CD4-positive, CD25-positive, alpha-beta regulatory T cell (primary cell): ENCODE measurements at regions not wholly inside any gene's neighbourhood (a gene's known extent, or its start where the extent isn't known, plus 50 kb on each side); places are given as distances from the start of the nearest gene placed in this dataset.

Source experiments
- ATAC-seq, 2 donors: fragments of 150-1000 bp; cut with Tn5 transposase; one replicate each; pipeline ENCODE4 v1.10.0; 2021; ENCODE audit warnings: low read depth in 2 of 2, moderate number of reproducible peaks in 2 of 2, moderate library complexity in 1 of 2
- DNase-seq, 3 donors: peaks; one replicate each; pipeline versions ENCODE4 v3.0.0 to v3.0.0-alpha.2; 2012 to 2022; ENCODE audit warnings: mixed read lengths in 1 of 3
- H3K27ac ChIP-seq: one replicate; pipeline ENCODE4 v1.7.0; 2013; ENCODE audit warnings: mild to moderate bottlenecking, low read length; ENCODE audit not compliant: insufficient read depth, poor library complexity, severe bottlenecking
- H3K27me3 ChIP-seq: one replicate; pipeline ENCODE4 v1.7.0; 2013; ENCODE audit warnings: low read length; ENCODE audit not compliant: control insufficient read depth, insufficient read depth
- H3K36me3 ChIP-seq: one replicate; pipeline ENCODE4 v1.7.0; 2013; ENCODE audit warnings: mild to moderate bottlenecking, low read length, moderate library complexity; ENCODE audit not compliant: control insufficient read depth, insufficient read depth
- H3K4me1 ChIP-seq: 2 replicates; pipeline ENCODE4 v1.7.0; 2013; ENCODE audit warnings: mild to moderate bottlenecking, low read length; ENCODE audit not compliant: insufficient read depth, control insufficient read depth, poor library complexity, severe bottlenecking
- H3K4me3 ChIP-seq: one replicate; pipeline ENCODE4 v1.7.0; 2013; ENCODE audit warnings: low read depth, mild to moderate bottlenecking, low read length, moderate library complexity
- H3K9me3 ChIP-seq, 2 experiments: 1 replicate in 1 of 2; 2 replicates in 1 of 2; pipeline ENCODE4 v1.7.0; 2013; ENCODE audit warnings: low read length in 2 of 2, mild to moderate bottlenecking in 1 of 2, moderate library complexity in 1 of 2; ENCODE audit not compliant: control insufficient read depth in 2 of 2
- H3K27ac Mint-ChIP-seq, 3 donors: one replicate each; pipeline ENCODE4 v1.8.0; 2020 to 2022; ENCODE audit warnings: mild to moderate bottlenecking in 3 of 3, mixed read lengths in 3 of 3, moderate library complexity in 2 of 3
- H3K27me3 Mint-ChIP-seq: one replicate; pipeline ENCODE4 v1.8.0; 2022; ENCODE audit warnings: mild to moderate bottlenecking, mixed read lengths
- H3K36me3 Mint-ChIP-seq: one replicate; pipeline ENCODE4 v1.8.0; 2020; ENCODE audit warnings: mixed read lengths
- H3K4me1 Mint-ChIP-seq, 4 donors: one replicate each; pipeline ENCODE4 v1.8.0; 2020 to 2022; ENCODE audit warnings: mixed read lengths in 4 of 4, mild to moderate bottlenecking in 1 of 4
- H3K4me3 Mint-ChIP-seq, 4 donors: one replicate each; pipeline ENCODE4 v1.8.0; 2020 to 2022; ENCODE audit warnings: mild to moderate bottlenecking in 4 of 4, mixed read lengths in 4 of 4, moderate library complexity in 3 of 4
- H3K9me3 Mint-ChIP-seq, 7 donors: one replicate each; pipeline ENCODE4 v1.8.0; 2020 to 2022; ENCODE audit warnings: mixed read lengths in 7 of 7, mild to moderate bottlenecking in 3 of 7, moderate library complexity in 2 of 7

- Mint-ChIP-seq H3K27me3 (peaks cover 5% of the 10 kb centered on the region), H3K27ac (no peak overlapping the region)
These were observed 216.6 kb downstream of the MRPL39 start for GRCh38 chr21:25390701-25391100.

GRCh38 chr21:25387665-25388064, 219.6 kb downstream of the MRPL39 start:
- Mint-ChIP-seq H3K9me3 (peaks cover 0 to 1% (median 0%) of the 10 kb centered on the region in 7 donors), H3K4me1 (peaks cover 0 to 3% (median 0%) of the 10 kb centered on the region in 4 donors), H3K4me3 (no peak overlapping the region), H3K27me3 (peaks cover 5% of the 10 kb centered on the region), H3K27ac (no peak overlapping the region), H3K36me3 (no peaks in the 10 kb centered on the region)
- no peak for DNase-seq
- Histone ChIP-seq H3K4me1 (no peaks in the 10 kb centered on the region), H3K27ac (no peak overlapping the region), H3K27me3 (peaks cover 3% of the 10 kb centered on the region), H3K36me3 (no peaks in the 10 kb centered on the region), H3K9me3 (no peaks in the 10 kb centered on the region), H3K4me3 (no peak overlapping the region)
- ATAC-seq, result no peak

More at GRCh38 chr21:25390701-25391100, 216.6 kb downstream of the MRPL39 start:
- Histone ChIP-seq H3K9me3 (no peaks in the 10 kb centered on the region), H3K4me3 (no peak overlapping the region), H3K36me3 (no peaks in the 10 kb centered on the region), H3K27ac (no peak overlapping the region), H3K27me3 (no peaks in the 10 kb centered on the region), H3K4me1 (no peaks in the 10 kb centered on the region)
- peaks cover 0 to 3% (median 0%) of the 10 kb centered on the region in 4 donors for H3K4me1 Mint-ChIP-seq
- peaks cover 0 to 1% (median 0%) of the 10 kb centered on the region in 7 donors for H3K9me3 Mint-ChIP-seq
- ATAC-seq (no peak), DNase-seq (no peak)
- H3K36me3 Mint-ChIP-seq, result no peaks in the 10 kb centered on the region
- no peak overlapping the region for H3K4me3 Mint-ChIP-seq

GRCh38 chr21:25385911-25386474, 221.3 kb downstream of the MRPL39 start:
- Mint-ChIP-seq H3K27ac (peak overlapping the region in 1 of 3 donors; percentile 84), H3K36me3 (no peaks in the 10 kb centered on the region), H3K4me1 (peaks cover 0 to 3% (median 0%) of the 10 kb centered on the region in 4 donors), H3K4me3 (no peak overlapping the region), H3K27me3 (peaks cover 5% of the 10 kb centered on the region), H3K9me3 (peaks cover 0 to 1% (median 0%) of the 10 kb centered on the region in 7 donors)
- ATAC-seq (no peak), DNase-seq (peak in 2 of 3 donors; percentile 39 to 50)
- Histone ChIP-seq H3K4me3 (no peak overlapping the region), H3K36me3 (no peaks in the 10 kb centered on the region), H3K4me1 (no peaks in the 10 kb centered on the region), H3K27ac (no peak overlapping the region), H3K9me3 (no peaks in the 10 kb centered on the region), H3K27me3 (peaks cover 7% of the 10 kb centered on the region)

- Histone ChIP-seq H3K36me3 (no peaks in the 10 kb centered on the region), H3K4me1 (no peaks in the 10 kb centered on the region), H3K9me3 (no peaks in the 10 kb centered on the region), H3K4me3 (no peak overlapping the region), H3K27me3 (peaks cover 10% of the 10 kb centered on the region), H3K27ac (no peak overlapping the region)
- H3K36me3 Mint-ChIP-seq, result no peaks in the 10 kb centered on the region
- no peak overlapping the region for H3K4me3 Mint-ChIP-seq
- H3K9me3 Mint-ChIP-seq, result peaks cover 0 to under 1% (median 0%) of the 10 kb centered on the region in 7 donors
- peaks cover 0 to 3% (median 0%) of the 10 kb centered on the region in 4 donors for H3K4me1 Mint-ChIP-seq
- peaks cover 5% of the 10 kb centered on the region for H3K27me3 Mint-ChIP-seq
- DNase-seq, result no peak
- no peak overlapping the region for H3K27ac Mint-ChIP-seq
- ATAC-seq, result no peak
These were observed 221.9 kb downstream of the MRPL39 start for GRCh38 chr21:25385341-25385740.

- Mint-ChIP-seq H3K9me3 (peaks cover 0 to 4% (median 0%) of the 10 kb centered on the region in 7 donors), H3K4me1 (peaks cover 0 to 3% (median 0%) of the 10 kb centered on the region in 4 donors), H3K27me3 (peaks cover 9% of the 10 kb centered on the region), H3K36me3 (no peaks in the 10 kb centered on the region), H3K4me3 (no peak overlapping the region), H3K27ac (no peak overlapping the region)
- Histone ChIP-seq H3K4me3 (no peak overlapping the region), H3K27me3 (peaks cover 10% of the 10 kb centered on the region), H3K9me3 (no peaks in the 10 kb centered on the region), H3K36me3 (no peaks in the 10 kb centered on the region), H3K4me1 (no peaks in the 10 kb centered on the region), H3K27ac (no peak overlapping the region)
- no peak for ATAC-seq
- no peak for DNase-seq
These were observed 222.5 kb downstream of the MRPL39 start for GRCh38 chr21:25384782-25385181.

- H3K36me3 Mint-ChIP-seq, result no peaks in the 10 kb centered on the region
- no peak for DNase-seq
- H3K4me3 Mint-ChIP-seq, result no peak overlapping the region
- peaks cover 0 to 3% (median 0%) of the 10 kb centered on the region in 4 donors for H3K4me1 Mint-ChIP-seq
- H3K27me3 ChIP-seq, result peaks cover 10% of the 10 kb centered on the region
- no peak overlapping the region for H3K4me3 ChIP-seq
- no peak overlapping the region for H3K27ac Mint-ChIP-seq
- no peaks in the 10 kb centered on the region for H3K36me3 ChIP-seq
- H3K4me1 ChIP-seq, result no peaks in the 10 kb centered on the region
- H3K27ac ChIP-seq, result no peak overlapping the region
- no peaks in the 10 kb centered on the region for H3K9me3 ChIP-seq
- peaks cover 15% of the 10 kb centered on the region for H3K27me3 Mint-ChIP-seq
- ATAC-seq, result no peak
- peaks cover 0 to 5% (median 0%) of the 10 kb centered on the region in 7 donors for H3K9me3 Mint-ChIP-seq
These were observed 223.7 kb downstream of the MRPL39 start for GRCh38 chr21:25383545-25383944.

- H3K27me3 ChIP-seq, result peaks cover 10% of the 10 kb centered on the region
- Mint-ChIP-seq H3K4me1 (peaks cover 0 to 5% (median 1%) of the 10 kb centered on the region in 4 donors), H3K27me3 (peaks cover 19% of the 10 kb centered on the region), H3K27ac (no peak overlapping the region), H3K36me3 (no peaks in the 10 kb centered on the region), H3K4me3 (no peak overlapping the region), H3K9me3 (peaks cover 0 to 8% (median 0%) of the 10 kb centered on the region in 7 donors)
- ATAC-seq (no peak), DNase-seq (no peak)
- H3K9me3 ChIP-seq, result no peaks in the 10 kb centered on the region
- no peaks in the 10 kb centered on the region for H3K4me1 ChIP-seq
- no peak overlapping the region for H3K4me3 ChIP-seq
- no peak overlapping the region for H3K27ac ChIP-seq
- H3K36me3 ChIP-seq, result no peaks in the 10 kb centered on the region
These were observed 225.3 kb downstream of the MRPL39 start for GRCh38 chr21:25381936-25382452.

GRCh38 chr21:25375675-25376074, 231.6 kb downstream of the MRPL39 start:
- DNase-seq, result no peak
- Mint-ChIP-seq H3K27ac (no peak overlapping the region), H3K9me3 (peaks cover 0 to 8% (median 0%) of the 10 kb centered on the region in 7 donors), H3K4me3 (no peak overlapping the region), H3K27me3 (peaks cover 27% of the 10 kb centered on the region), H3K36me3 (no peaks in the 10 kb centered on the region), H3K4me1 (peaks cover 0 to 5% (median 1%) of the 10 kb centered on the region in 4 donors)
- H3K9me3 ChIP-seq, result no peaks in the 10 kb centered on the region
- no peak overlapping the region for H3K27ac ChIP-seq
- H3K27me3 ChIP-seq, result peaks cover 3% of the 10 kb centered on the region
- no peak overlapping the region for H3K4me3 ChIP-seq
- no peaks in the 10 kb centered on the region for H3K36me3 ChIP-seq
- no peak for ATAC-seq
- no peaks in the 10 kb centered on the region for H3K4me1 ChIP-seq
